B cell (primary cell): ENCODE measurements at regions not wholly inside any gene's neighbourhood (a gene's known extent, or its start where the extent isn't known, plus 50 kb on each side); places are given as distances from the start of the nearest gene placed in this dataset.

ENCODE experiments used
- ATAC-seq: fragments of 200-7000 bp; cut with Tn5 transposase; one replicate; pipeline ENCODE4 v1.10.0; 2021; ENCODE audit warnings: low read depth, mild to moderate bottlenecking, moderate number of reproducible peaks, moderate library complexity
- CTCF ChIA-PET: fragments of 350-600 bp; sonication (Branson Sonifier 250); formaldehyde crosslinking; loops from one replicate; lab custom pipeline; 2021; ENCODE audit warnings: antibody characterized with exemption, inconsistent platforms; lab: Charles Lee
- POLR2A ChIA-PET: fragments of 350-600 bp; sonication (Branson Sonifier 250); formaldehyde crosslinking; loops from one replicate; lab custom pipeline; 2021; ENCODE audit warnings: antibody characterized with exemption; lab: Charles Lee
- DNase-seq: peaks from one replicate; pipeline ENCODE4 v3.0.0; 2013
- H2AFZ ChIP-seq: 2 replicates; pipeline ENCODE4 v1.6.1; 2012; ENCODE audit warnings: mild to moderate bottlenecking, low read depth, low read length; ENCODE audit not compliant: insufficient read depth, poor library complexity, severe bottlenecking
- H3K27ac ChIP-seq, 2 donors: 1 replicate in 1 of 2; 2 replicates in 1 of 2; pipeline ENCODE4 v1.5.1; 2012 to 2013; ENCODE audit warnings: low read length in 2 of 2, mild to moderate bottlenecking in 2 of 2, moderate library complexity in 1 of 2
- H3K27me3 ChIP-seq, 4 experiments: fragments of 200-600 bp in 1 of 4; sonication (generic) in 1 of 4; replicated peaks in 1 of 4; 1 replicate in 2 of 4; 2 replicates in 2 of 4; pipeline versions ENCODE4 v1.6.1 to v1.7.0; 2013 to 2016; ENCODE audit warnings: low read length in 3 of 4, mild to moderate bottlenecking in 2 of 4, mixed read lengths in 1 of 4, moderate library complexity in 1 of 4; ENCODE audit not compliant: insufficient read depth in 4 of 4, control insufficient read depth in 3 of 4; ENCODE audit errors: control extremely low read depth in 1 of 4
- H3K36me3 ChIP-seq, 2 experiments: replicated peaks in 1 of 2; 1 replicate in 1 of 2; 2 replicates in 1 of 2; pipeline versions ENCODE4 v1.6.1 to v1.7.1; 2013; ENCODE audit warnings: low read length in 1 of 2; ENCODE audit not compliant: insufficient read depth in 2 of 2, control insufficient read depth in 1 of 2; ENCODE audit errors: control extremely low read depth in 1 of 2, extremely low read depth in 1 of 2
- H3K4me1 ChIP-seq, 2 donors: fragments of 200-600 bp in 1 of 2; sonication (generic) in 1 of 2; 1 replicate in 1 of 2; 2 replicates in 1 of 2; pipeline versions ENCODE4 v1.5.1 to v1.6.1; 2013 to 2017; ENCODE audit warnings: low read length in 2 of 2; ENCODE audit not compliant: control insufficient read depth in 2 of 2, insufficient read depth in 2 of 2
- H3K4me2 ChIP-seq: replicated peaks from 2 replicates; pipeline ENCODE3; 2012; ENCODE audit warnings: mild to moderate bottlenecking, low read depth, low read length; ENCODE audit not compliant: poor library complexity, severe bottlenecking
- H3K4me3 ChIP-seq, 5 experiments: fragments of 200-600 bp in 1 of 5; sonication (generic) in 1 of 5; 1 replicate in 3 of 5; 2 replicates in 2 of 5; pipeline versions ENCODE4 v1.5.1 to v1.7.0; 2011 to 2016; ENCODE audit warnings: low read length in 4 of 5, mild to moderate bottlenecking in 4 of 5, low read depth in 2 of 5, control low read depth in 1 of 5, moderate library complexity in 1 of 5; ENCODE audit not compliant: insufficient read depth in 1 of 5; ENCODE audit errors: control extremely low read depth in 1 of 5, extremely low read depth in 1 of 5
- H3K79me2 ChIP-seq: fragments of 200-600 bp; sonication (generic); one replicate; pipeline ENCODE4 v1.6.0; 2016; ENCODE audit warnings: low read length; ENCODE audit not compliant: control insufficient read depth, insufficient read depth
- H3K9ac ChIP-seq: fragments of 200-600 bp; sonication (generic); 2 replicates; pipeline ENCODE4 v1.6.1; 2017; ENCODE audit warnings: mild to moderate bottlenecking, low read length, moderate library complexity
- H3K9me3 ChIP-seq, 3 donors: one replicate each; pipeline versions ENCODE4 v1.6.1 to v1.7.1; 2013; ENCODE audit warnings: low read length in 2 of 3; ENCODE audit not compliant: control insufficient read depth in 2 of 3, insufficient read depth in 1 of 3; ENCODE audit errors: control extremely low read depth in 1 of 3
- H4K20me1 ChIP-seq: 2 replicates; pipeline ENCODE4 v1.6.0; 2012; ENCODE audit warnings: mild to moderate bottlenecking, low read length; ENCODE audit not compliant: insufficient read depth, control insufficient read depth, poor library complexity, severe bottlenecking
- H3K27ac Mint-ChIP-seq: one replicate; pipeline ENCODE4 v1.8.0; 2021; ENCODE audit warnings: mixed read lengths
- H3K27me3 Mint-ChIP-seq: one replicate; pipeline ENCODE4 v1.8.0; 2021; ENCODE audit warnings: mixed read lengths
- H3K4me1 Mint-ChIP-seq: one replicate; pipeline ENCODE4 v1.8.0; 2021; ENCODE audit warnings: mixed read lengths
- H3K4me3 Mint-ChIP-seq: one replicate; pipeline ENCODE4 v1.8.0; 2021; ENCODE audit warnings: mixed read lengths
- H3K9me3 Mint-ChIP-seq: one replicate; pipeline ENCODE4 v1.8.0; 2022; ENCODE audit warnings: mixed read lengths; ENCODE audit not compliant: insufficient read depth
- CTCF ChIP-seq: fragments of 200-600 bp; IDR thresholded peaks from one replicate; pipeline ENCODE4 v1.8.0; 2022; ENCODE audit warnings: antibody characterized with exemption, mild to moderate bottlenecking
- EZH2 ChIP-seq: IDR thresholded peaks from 2 replicates; pipeline ENCODE4 v1.6.1; 2012; ENCODE audit warnings: borderline replicate concordance, low read depth, mild to moderate bottlenecking, moderate library complexity, low read length; ENCODE audit not compliant: insufficient read depth, poor library complexity, severe bottlenecking
- WGBS: methylation state at CpG from one replicate; pipeline ENCODE4 v1.1.5; 2013; ENCODE audit warnings: missing lambda C conversion rate; ENCODE audit not compliant: insufficient coverage; 5-methylcytosine and 5-hydroxymethylcytosine counted together
- intact Hi-C: fragments of 100-400 bp; cut with micrococcal nuclease; formaldehyde crosslinking; loops from one replicate; pipeline ENCODE4 v1.10.0; 2022

- H3K27me3 Mint-ChIP-seq: no peaks in the 10 kb centered on the region
- TF ChIP-seq CTCF (no peak), EZH2 (no peak)
- no peak overlapping the region for H3K27ac Mint-ChIP-seq
- no peaks in the 10 kb centered on the region for H3K36me3 ChIP-seq
- H3K9me3 ChIP-seq: no peaks in the 10 kb centered on the region
- no peak overlapping the region for H3K4me3 ChIP-seq
- no peaks in the 10 kb centered on the region for H3K27me3 ChIP-seq
- H3K79me2 ChIP-seq: no peaks in the 10 kb centered on the region
- no peaks in the 10 kb centered on the region for H3K4me1 Mint-ChIP-seq
- intact Hi-C loops: no loop called here
- no peak overlapping the region for H3K4me2 ChIP-seq
- WGBS: 100% methylated on average over 1 of the region's 1 CpG
- no peak overlapping the region for H3K27ac ChIP-seq
- POLR2A ChIA-PET: no interaction called here
- no peak for DNase-seq
- H3K9me3 Mint-ChIP-seq: no peaks in the 10 kb centered on the region
- CTCF ChIA-PET: no interaction called here
- H4K20me1 ChIP-seq: no peaks in the 10 kb centered on the region
- no peak overlapping the region for H3K4me3 Mint-ChIP-seq
- ATAC-seq: no peak
- H3K4me1 ChIP-seq: no peaks in the 10 kb centered on the region
- no peak overlapping the region for H2AFZ ChIP-seq
- no peak overlapping the region for H3K9ac ChIP-seq
These were observed 334.2 kb downstream of the MAFB start for GRCh38 chr20:40354880-40355279.

- POLR2A ChIA-PET: no interaction called here
- Histone ChIP-seq H3K79me2 (no peaks in the 10 kb centered on the region), H3K9me3 (peaks cover 2 to 20% (median 7%) of the 10 kb centered on the region in 3 donors), H2AFZ (no peak overlapping the region), H3K4me3 (no peak overlapping the region), H4K20me1 (no peaks in the 10 kb centered on the region), H3K27me3 (no peaks in the 10 kb centered on the region), H3K9ac (no peak overlapping the region), H3K4me1 (no peaks in the 10 kb centered on the region), H3K36me3 (no peaks in the 10 kb centered on the region), H3K27ac (no peak overlapping the region), H3K4me2 (no peak overlapping the region)
- DNase-seq (no peak), ATAC-seq (no peak)
- Mint-ChIP-seq H3K9me3 (peaks cover 8% of the 10 kb centered on the region), H3K27ac (no peak overlapping the region), H3K4me1 (no peaks in the 10 kb centered on the region), H3K27me3 (peaks cover 11% of the 10 kb centered on the region), H3K4me3 (no peak overlapping the region)
- TF ChIP-seq CTCF (no peak), EZH2 (no peak)
- intact Hi-C loops: no loop called here
- CTCF ChIA-PET: no interaction called here
These were observed 345.6 kb downstream of the MAFB start for GRCh38 chr20:40343390-40343789.
